ENCODE measurements at regions not wholly inside any gene's neighbourhood (a gene's known extent, or its start where the extent isn't known, plus 50 kb on each side); places are given as distances from the start of the nearest gene placed in this dataset.
"Not testable (repeated sequence)": the region's sequence is repeated elsewhere in the genome, so short reads cannot be mapped to it uniquely, and the experiment has no call there.

DNA sequence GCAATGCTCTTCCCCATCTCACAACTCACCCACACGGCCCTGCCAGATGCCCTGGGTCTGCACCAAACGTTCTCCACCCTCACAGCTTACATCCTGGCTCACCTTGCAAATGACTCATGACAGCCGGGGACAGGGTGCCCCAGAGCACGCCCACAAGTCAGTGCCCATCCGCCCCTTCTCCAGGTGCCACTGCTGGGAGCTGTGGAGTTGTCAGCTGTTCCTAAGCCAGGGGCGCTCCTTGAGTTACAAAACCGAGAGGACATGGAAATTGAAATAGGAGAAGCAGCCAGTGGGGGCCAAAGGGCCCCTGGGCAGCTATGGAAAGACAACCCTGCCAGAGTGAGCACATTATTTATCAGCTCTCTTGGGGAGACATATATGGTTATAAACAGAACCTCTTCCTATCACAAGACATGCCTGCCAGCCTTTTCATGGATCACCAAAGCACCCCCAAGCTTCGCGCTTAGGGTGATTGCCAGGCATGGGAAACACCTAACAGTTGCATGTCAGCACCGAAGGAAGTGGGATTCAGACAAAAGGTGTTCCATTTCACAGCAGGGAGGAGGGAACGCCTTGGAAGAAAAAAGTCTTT lies 236.8 kb downstream of the LY86 start:
- no peaks in the 10 kb centered on the region for H3K4me1 ChIP-seq
- H3K4me3 ChIP-seq = no peak overlapping the region
- no peak overlapping the region for H3K27ac ChIP-seq
- H3K27me3 ChIP-seq = no peaks in the 10 kb centered on the region
- H3K36me3 ChIP-seq = no peaks in the 10 kb centered on the region
- TF ChIP-seq CTCF (IDR thresholded peaks at IDR 0.05) (no peak), POLR2A (IDR thresholded peaks at IDR 0.05) (no peak)
- intact Hi-C loops (cut with DNase I; ENCODE audit: low total_unique reads) = no loop called here
- DNase-seq = no peak
- no peaks in the 10 kb centered on the region for H3K9me3 ChIP-seq

DNA sequence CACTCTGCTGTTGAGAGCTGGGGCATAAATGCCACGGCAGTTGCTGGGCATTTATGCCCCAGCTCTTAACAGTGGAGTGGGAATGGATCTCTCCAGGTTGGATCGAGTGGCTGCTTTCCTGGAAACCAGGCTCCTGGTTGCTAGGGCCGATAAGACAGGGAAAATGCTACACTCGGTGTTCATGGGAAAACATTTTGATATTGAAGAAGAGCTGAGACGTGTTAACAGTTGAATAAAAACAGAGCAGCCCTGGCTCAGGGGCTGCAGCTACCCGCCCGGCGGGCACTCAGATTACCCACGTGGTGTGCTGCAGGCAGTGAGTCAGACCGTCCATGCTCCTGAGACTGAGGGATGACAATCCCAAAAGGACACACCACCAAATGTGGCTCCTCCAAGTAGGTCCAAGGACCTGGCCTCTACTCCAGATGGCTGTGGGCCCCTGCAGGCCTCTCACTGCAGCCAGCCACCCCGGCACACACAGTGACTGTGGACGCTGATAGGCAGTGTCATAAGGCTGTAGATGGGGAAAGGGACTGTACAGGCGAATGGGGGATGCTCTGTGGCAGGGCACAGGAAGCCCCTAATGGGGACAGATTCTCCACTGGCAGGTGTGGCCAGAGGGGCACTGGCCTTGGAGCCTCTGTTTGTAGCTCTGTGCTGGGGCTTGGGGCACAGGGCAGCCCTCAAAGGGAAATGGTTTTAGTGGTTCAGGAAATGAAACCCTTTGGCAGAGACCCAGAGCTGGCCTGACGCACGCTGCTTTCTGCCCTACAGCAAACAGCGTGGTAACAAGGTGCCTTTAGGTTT lies 237.8 kb downstream of the LY86 start:
- Histone ChIP-seq H3K36me3 (no peaks in the 10 kb centered on the region), H3K27ac (peak overlapping the region in 1 of 2 donors; percentile 21), H3K9me3 (no peaks in the 10 kb centered on the region), H3K27me3 (no peaks in the 10 kb centered on the region), H3K4me1 (no peaks in the 10 kb centered on the region), H3K4me3 (no peak overlapping the region)
- intact Hi-C loops (cut with DNase I; ENCODE audit: low total_unique reads) = no loop called here
- peak in 1 of 2 donors; percentile 37 for DNase-seq
- TF ChIP-seq CTCF (IDR thresholded peaks at IDR 0.05) = no peak
- TF ChIP-seq POLR2A (IDR thresholded peaks at IDR 0.05) = no peak

DNA sequence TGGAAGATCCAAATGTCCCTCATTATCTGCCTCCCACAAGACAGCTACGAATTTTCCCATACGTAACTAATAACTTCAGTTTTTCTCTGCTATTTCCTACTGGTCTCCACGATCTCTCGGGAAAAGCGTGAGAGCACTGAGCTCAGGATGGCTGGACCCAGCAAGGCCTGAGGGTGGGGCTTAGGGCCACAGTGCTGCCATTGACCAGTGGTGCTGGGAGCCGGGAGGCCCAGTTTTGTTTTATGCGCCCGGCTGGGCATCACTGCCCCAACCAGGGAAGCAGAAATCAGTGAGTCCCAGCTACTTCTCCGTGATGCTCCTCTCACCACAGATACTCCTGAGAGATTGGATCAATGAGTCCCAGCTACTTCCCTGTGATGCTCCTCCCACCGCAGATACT lies 238.4 kb downstream of the LY86 start:
- H3K27ac ChIP-seq = peak overlapping the region in 1 of 2 donors; percentile 21

DNA sequence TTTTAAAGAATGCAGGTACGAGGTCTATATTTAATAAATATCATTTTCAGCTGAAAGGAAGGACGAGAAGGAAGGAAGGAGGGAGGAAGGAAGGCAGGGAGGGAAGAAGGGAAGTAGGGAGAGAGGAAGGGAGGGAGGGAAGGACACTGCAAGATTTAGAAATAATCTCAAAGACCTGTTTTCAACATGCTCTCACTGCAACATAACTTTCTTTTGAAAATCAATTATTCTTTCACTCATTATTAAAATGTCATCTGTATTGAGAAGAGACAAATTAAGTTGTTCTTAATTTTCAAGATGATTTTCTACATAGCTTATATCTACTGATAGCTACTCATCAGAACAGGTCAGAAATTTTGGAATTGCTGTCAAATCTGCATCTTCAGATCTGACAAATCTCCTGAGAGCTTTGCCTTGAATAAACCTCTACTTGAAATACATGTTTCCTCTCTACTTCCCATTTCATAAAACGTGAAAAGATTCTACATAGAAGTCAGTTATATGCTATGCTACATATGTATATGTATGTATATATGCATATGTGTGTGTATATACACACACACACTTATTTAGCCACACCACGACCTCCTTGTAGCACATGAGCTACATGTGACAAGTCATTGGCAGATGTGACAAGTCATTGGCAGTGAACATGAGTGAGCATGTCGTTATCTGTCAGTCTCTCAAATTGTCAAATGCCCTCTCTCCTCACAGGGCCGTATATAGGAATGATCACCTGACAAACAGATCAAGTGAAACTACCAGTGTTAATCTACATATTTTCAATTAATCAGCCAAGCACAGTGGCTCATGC lies 241.6 kb downstream of the LY86 start:
- H3K4me1 ChIP-seq = no peaks in the 10 kb centered on the region
- TF ChIP-seq CTCF (IDR thresholded peaks at IDR 0.05) = no peak
- TF ChIP-seq POLR2A (IDR thresholded peaks at IDR 0.05) = no peak
- H3K36me3 ChIP-seq = no peaks in the 10 kb centered on the region
- no peaks in the 10 kb centered on the region for H3K9me3 ChIP-seq
- intact Hi-C loops (cut with DNase I; ENCODE audit: low total_unique reads) = no loop called here
- DNase-seq = no peak
- H3K27ac ChIP-seq = no peak overlapping the region
- no peaks in the 10 kb centered on the region for H3K27me3 ChIP-seq
- H3K4me3 ChIP-seq = no peak overlapping the region

More for the DNA sequence above, 238.4 kb downstream of the LY86 start:
- DNase-seq = no peak
- no peak overlapping the region for H3K4me3 ChIP-seq
- no peaks in the 10 kb centered on the region for H3K4me1 ChIP-seq
- no peaks in the 10 kb centered on the region for H3K36me3 ChIP-seq
- intact Hi-C loops (cut with DNase I; ENCODE audit: low total_unique reads) = no loop called here
- no peaks in the 10 kb centered on the region for H3K9me3 ChIP-seq
- H3K27me3 ChIP-seq = no peaks in the 10 kb centered on the region
- TF ChIP-seq POLR2A (IDR thresholded peaks at IDR 0.05) (no peak), CTCF (IDR thresholded peaks at IDR 0.05) (no peak)

- H3K27me3 ChIP-seq; intact Hi-C loops (cut with DNase I; ENCODE audit: low total_unique reads); H3K4me3 ChIP-seq; H3K9me3 ChIP-seq; H3K27ac ChIP-seq; H3K4me1 ChIP-seq; DNase-seq; H3K36me3 ChIP-seq: not testable (repeated sequence)
These were observed 242.2 kb downstream of the LY86 start for GRCh38 chr6:6830686-6831063.

Measured in uterus (tissue), 3 donors.